Heart left ventricle (tissue), 16 donors: ENCODE measurements at regions not wholly inside any gene's neighbourhood (a gene's known extent, or its start where the extent isn't known, plus 50 kb on each side); places are given as distances from the start of the nearest gene placed in this dataset.
A peak's percentile ranks its signal among the peaks of the same experiment; 100 is the strongest.

Source experiments
- ATAC-seq, 4 donors: fragments of 200-7000 bp; cut with Tn5 transposase; one replicate each; pipeline ENCODE4 v1.9.1; 2020 to 2022; ENCODE audit warnings: moderate library complexity in 4 of 4, mild to moderate bottlenecking in 3 of 4, moderate number of reproducible peaks in 1 of 4
- DNase-seq, 5 donors: peaks; one replicate each; pipeline ENCODE4 v3.0.0-alpha.2; 2020
- H3K27ac ChIP-seq, 12 donors: fragments of 200-600 bp; sonication (generic) in 4 of 12; one replicate each; pipeline versions ENCODE4 v1.5.0 to v1.8.0; 2016 to 2022; ENCODE audit warnings: mild to moderate bottlenecking in 2 of 12
- H3K27me3 ChIP-seq, 9 donors: fragments of 200-600 bp; sonication (generic) in 2 of 9; one replicate each; pipeline versions ENCODE4 v1.5.1 to v1.8.0; 2016 to 2022; ENCODE audit warnings: mild to moderate bottlenecking in 3 of 9
- H3K36me3 ChIP-seq, 9 donors: fragments of 200-600 bp; sonication (generic) in 2 of 9; one replicate each; pipeline versions ENCODE4 v1.5.0 to v1.8.0; 2018 to 2022; ENCODE audit warnings: mild to moderate bottlenecking in 2 of 9
- H3K4me1 ChIP-seq, 12 donors: fragments of 200-600 bp; sonication (generic) in 4 of 12; one replicate each; pipeline versions ENCODE4 v1.5.0 to v1.8.0; 2016 to 2022; ENCODE audit warnings: mild to moderate bottlenecking in 3 of 12
- H3K4me3 ChIP-seq, 12 donors: fragments of 200-600 bp; sonication (generic) in 4 of 12; one replicate each; pipeline versions ENCODE4 v1.5.0 to v1.8.0; 2017 to 2022; ENCODE audit warnings: mild to moderate bottlenecking in 9 of 12, moderate library complexity in 4 of 12
- H3K9me3 ChIP-seq, 12 donors: fragments of 200-600 bp; sonication (generic) in 4 of 12; one replicate each; pipeline versions ENCODE4 v1.5.0 to v1.8.0; 2016 to 2022; ENCODE audit warnings: mild to moderate bottlenecking in 1 of 12
- POLR2A ChIP-seq, 2 donors: fragments of 450-650 bp; IDR thresholded peaks; one replicate each; pipeline ENCODE4 v1.6.1; 2017; ENCODE audit warnings: antibody characterized with exemption in 2 of 2, mild to moderate bottlenecking in 2 of 2, moderate library complexity in 2 of 2
- WGBS, 4 donors: extraction: QIAGEN DNeasy Blood & Tissue Kit in 2 of 4; methylation state at CpG; one replicate each; pipeline versions ENCODE4 v1.1.5 to v1.1.7; 2013 to 2018; 5-methylcytosine and 5-hydroxymethylcytosine counted together
- intact Hi-C, 10 donors: fragments of 100-400 bp; cut with DNase I; formaldehyde crosslinking; loops; one replicate each; pipeline versions ENCODE4 v1.11.1 to v1.14.2; 2022
- TF ChIP-seq, protein P1 (sequence below), 12 donors: fragments of 200-600 bp; sonication (generic) in 4 of 12; IDR thresholded peaks; one replicate each; pipeline versions ENCODE4 v1.5.0 to v1.8.0; 2018 to 2022; ENCODE audit warnings: antibody characterized with exemption in 12 of 12, mild to moderate bottlenecking in 5 of 12
- donor health status: ischemic (EF 13 %, LVEDD 7.1; RV severe dilation, severe dysfunction).
- donor health status: healthy with polysubstance abuse.
- donor health status: DM: no; HTN: yes; CAD: no.
- donor health status: DM: no; HTN: no; CAD: no.
- donor health status: ischemic (EF 25% LVEDD 6.9; RV normal size, moderate dysfunction).
- donor health status: ischemic (EF 25% LVEDD 5.7; RV mildly dilated, moderate dysfunction).
- donor health status: healthy.
- donor health status: DM: yes; HTN: yes; CAD: no.
- donor health status: ischemic (EF 35%, LVEDD 5.7; RV mildly dilated, moderate dysfunction).
- donor health status: nonischemic (EF 11% LVEDD 7.7; RV severe dilation, severe dysfunction).
- donor health status: DM: yes; HTN: yes; CAD: no.
- donor health status: PGD.
- donor health status: ischemic (EF 29% LVEDD 5.4; RV normal size, mild dysfunction).
- donor health status: nonischemic (EF 23%, LVEDD 6.1; RV moderate dilation, normal function).

DNA sequence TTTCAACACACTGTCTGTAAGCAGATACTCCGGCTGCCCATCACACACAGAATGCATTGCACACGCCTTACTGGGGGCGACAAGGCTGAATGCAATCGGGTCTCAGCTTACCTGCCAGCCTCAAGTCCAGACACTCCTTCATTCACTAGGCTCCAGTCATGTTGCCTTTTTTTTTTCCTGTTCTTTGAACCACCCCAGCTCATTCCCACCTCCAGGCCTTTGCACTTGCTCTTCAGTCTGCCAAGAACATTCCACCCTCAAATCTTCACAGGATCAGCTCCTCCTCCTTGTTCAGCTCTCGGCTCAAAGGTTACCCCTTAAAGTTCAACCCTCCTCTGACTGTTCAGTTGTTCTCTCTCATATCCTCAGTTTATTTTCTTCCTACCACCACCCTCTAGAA, 181.9 kb upstream of the ESRRG start:
- Histone ChIP-seq H3K4me3 (no peak overlapping the region), H3K4me1 (peaks cover 0 to 32% (median 1%) of the 10 kb centered on the region in 12 donors), H3K36me3 (no peaks in the 10 kb centered on the region), H3K9me3 (no peaks in the 10 kb centered on the region), H3K27me3 (no peaks in the 10 kb centered on the region), H3K27ac (no peak overlapping the region)
- no peak for TF ChIP-seq POLR2A (IDR thresholded peaks at IDR 0.05)
- TF ChIP-seq, protein P1, sequence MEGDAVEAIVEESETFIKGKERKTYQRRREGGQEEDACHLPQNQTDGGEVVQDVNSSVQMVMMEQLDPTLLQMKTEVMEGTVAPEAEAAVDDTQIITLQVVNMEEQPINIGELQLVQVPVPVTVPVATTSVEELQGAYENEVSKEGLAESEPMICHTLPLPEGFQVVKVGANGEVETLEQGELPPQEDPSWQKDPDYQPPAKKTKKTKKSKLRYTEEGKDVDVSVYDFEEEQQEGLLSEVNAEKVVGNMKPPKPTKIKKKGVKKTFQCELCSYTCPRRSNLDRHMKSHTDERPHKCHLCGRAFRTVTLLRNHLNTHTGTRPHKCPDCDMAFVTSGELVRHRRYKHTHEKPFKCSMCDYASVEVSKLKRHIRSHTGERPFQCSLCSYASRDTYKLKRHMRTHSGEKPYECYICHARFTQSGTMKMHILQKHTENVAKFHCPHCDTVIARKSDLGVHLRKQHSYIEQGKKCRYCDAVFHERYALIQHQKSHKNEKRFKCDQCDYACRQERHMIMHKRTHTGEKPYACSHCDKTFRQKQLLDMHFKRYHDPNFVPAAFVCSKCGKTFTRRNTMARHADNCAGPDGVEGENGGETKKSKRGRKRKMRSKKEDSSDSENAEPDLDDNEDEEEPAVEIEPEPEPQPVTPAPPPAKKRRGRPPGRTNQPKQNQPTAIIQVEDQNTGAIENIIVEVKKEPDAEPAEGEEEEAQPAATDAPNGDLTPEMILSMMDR (IDR thresholded peaks at IDR 0.05): no peak
- ATAC-seq (no peak), DNase-seq (no peak)
- WGBS, 4 donors: 77 to 85% (median 81%) methylated on average over 5 of the region's 5 CpGs
- intact Hi-C loops: no loop called here

- DNase-seq: no peak
- Histone ChIP-seq H3K36me3 (no peaks in the 10 kb centered on the region), H3K9me3 (no peaks in the 10 kb centered on the region), H3K27ac (no peak overlapping the region), H3K4me1 (peaks cover 0 to 32% (median 1%) of the 10 kb centered on the region in 12 donors), H3K27me3 (no peaks in the 10 kb centered on the region), H3K4me3 (no peak overlapping the region)
- intact Hi-C loops: no loop called here
- TF ChIP-seq, protein P1 (IDR thresholded peaks at IDR 0.05): no peak
- no peak for TF ChIP-seq POLR2A (IDR thresholded peaks at IDR 0.05)
- WGBS, 4 donors: 41 to 52% (median 46%) methylated on average over 7 of the region's 7 CpGs
- no peak for ATAC-seq
Observed at GRCh38 chr1:216904471-216904870, 181.2 kb upstream of the ESRRG start.

- Histone ChIP-seq H3K27ac (no peak overlapping the region), H3K4me3 (no peak overlapping the region), H3K36me3 (no peaks in the 10 kb centered on the region), H3K9me3 (no peaks in the 10 kb centered on the region), H3K27me3 (no peaks in the 10 kb centered on the region), H3K4me1 (peaks cover 0 to 32% (median 1%) of the 10 kb centered on the region in 12 donors)
- no peak for DNase-seq
- WGBS, 4 donors: 24 to 39% (median 30%) methylated on average over 2 of the region's 2 CpGs
- TF ChIP-seq POLR2A (IDR thresholded peaks at IDR 0.05): no peak
- TF ChIP-seq, protein P1 (IDR thresholded peaks at IDR 0.05): no peak
- peak in 1 of 4 donors; percentile 23 for ATAC-seq
- intact Hi-C loops: no loop called here
Observed at GRCh38 chr1:216903382-216903740, 180.1 kb upstream of the ESRRG start.

DNA sequence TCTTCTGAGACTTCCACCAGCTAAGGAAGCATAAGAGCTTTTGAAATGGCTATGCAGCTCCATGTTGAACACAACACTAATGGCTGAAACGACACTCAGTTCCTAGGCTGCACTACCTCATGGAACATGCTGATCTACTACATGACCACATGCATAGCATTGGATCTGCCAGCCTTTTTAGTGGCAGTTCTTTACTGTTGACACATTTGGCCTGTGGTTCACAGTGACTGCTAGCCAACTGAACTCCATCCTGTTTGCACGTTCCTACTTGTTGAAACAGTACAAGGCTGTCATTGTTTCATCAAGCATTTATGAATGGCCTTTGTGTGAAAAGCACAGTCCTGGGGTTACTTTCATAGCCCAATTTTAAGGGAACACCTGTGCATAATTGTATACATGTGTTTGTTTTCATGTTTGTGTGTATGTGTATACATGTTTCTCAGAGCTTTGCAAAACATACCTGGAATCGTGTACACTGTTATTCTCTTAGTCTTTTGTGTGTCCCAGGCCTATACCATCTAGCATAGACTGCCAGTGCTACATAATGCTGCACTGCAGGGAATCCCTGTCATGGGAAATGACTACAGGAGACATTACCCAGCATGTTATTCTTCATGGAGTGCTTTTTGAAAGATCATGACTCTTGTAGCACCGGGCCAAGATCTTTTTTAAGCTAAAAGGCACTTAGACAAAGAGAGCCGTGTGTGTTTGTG, 179.6 kb upstream of the ESRRG start:
- Histone ChIP-seq H3K9me3 (no peaks in the 10 kb centered on the region), H3K27me3 (no peaks in the 10 kb centered on the region), H3K4me1 (peaks cover 0 to 32% (median 1%) of the 10 kb centered on the region in 12 donors), H3K4me3 (no peak overlapping the region), H3K27ac (no peak overlapping the region), H3K36me3 (no peaks in the 10 kb centered on the region)
- intact Hi-C loops: no loop called here
- DNase-seq (no peak), ATAC-seq (peak in 3 of 4 donors; percentile 42 to 73 (median 48))
- TF ChIP-seq, protein P1 (IDR thresholded peaks at IDR 0.05): no peak
- TF ChIP-seq POLR2A (IDR thresholded peaks at IDR 0.05): no peak
- 32 to 41% (median 34%) methylated on average over 5 of the region's 5 CpGs for WGBS, 4 donors
